C4-2B (cell line): ENCODE measurements at regions not wholly inside any gene's neighbourhood (a gene's known extent, or its start where the extent isn't known, plus 50 kb on each side); places are given as distances from the start of the nearest gene placed in this dataset.

Source experiments
- ZFX ChIP-seq: fragments of 450-650 bp; IDR thresholded peaks from 2 replicates; pipeline ENCODE4 v1.6.1; 2017
- TF ChIP-seq, protein P1 (sequence below): fragments of 450-650 bp; conservative IDR thresholded peaks from 2 replicates; pipeline ENCODE4 v1.5.1; 2017; ENCODE audit warnings: mild to moderate bottlenecking

DNA sequence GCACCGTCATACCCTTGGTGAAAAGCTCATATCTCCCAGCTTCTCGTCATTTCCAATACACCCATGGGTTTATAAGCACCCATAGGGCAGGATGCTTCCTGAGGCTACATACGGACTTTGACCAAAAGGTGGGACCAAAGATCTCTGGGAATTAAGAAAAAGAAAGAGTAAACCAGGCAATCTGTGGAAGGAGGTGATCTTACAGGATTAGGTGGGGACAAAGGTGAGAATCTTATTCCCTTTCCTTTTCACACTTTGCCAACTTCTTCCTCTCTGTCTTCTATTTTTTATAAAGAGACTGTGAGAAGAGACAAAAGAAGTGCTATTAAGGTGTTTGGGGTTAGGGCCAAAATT lies 172.0 kb downstream of the DLEU7 start:
- TF ChIP-seq, protein P1, sequence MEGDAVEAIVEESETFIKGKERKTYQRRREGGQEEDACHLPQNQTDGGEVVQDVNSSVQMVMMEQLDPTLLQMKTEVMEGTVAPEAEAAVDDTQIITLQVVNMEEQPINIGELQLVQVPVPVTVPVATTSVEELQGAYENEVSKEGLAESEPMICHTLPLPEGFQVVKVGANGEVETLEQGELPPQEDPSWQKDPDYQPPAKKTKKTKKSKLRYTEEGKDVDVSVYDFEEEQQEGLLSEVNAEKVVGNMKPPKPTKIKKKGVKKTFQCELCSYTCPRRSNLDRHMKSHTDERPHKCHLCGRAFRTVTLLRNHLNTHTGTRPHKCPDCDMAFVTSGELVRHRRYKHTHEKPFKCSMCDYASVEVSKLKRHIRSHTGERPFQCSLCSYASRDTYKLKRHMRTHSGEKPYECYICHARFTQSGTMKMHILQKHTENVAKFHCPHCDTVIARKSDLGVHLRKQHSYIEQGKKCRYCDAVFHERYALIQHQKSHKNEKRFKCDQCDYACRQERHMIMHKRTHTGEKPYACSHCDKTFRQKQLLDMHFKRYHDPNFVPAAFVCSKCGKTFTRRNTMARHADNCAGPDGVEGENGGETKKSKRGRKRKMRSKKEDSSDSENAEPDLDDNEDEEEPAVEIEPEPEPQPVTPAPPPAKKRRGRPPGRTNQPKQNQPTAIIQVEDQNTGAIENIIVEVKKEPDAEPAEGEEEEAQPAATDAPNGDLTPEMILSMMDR, result no peak
- TF ChIP-seq ZFX, result no peak
